Middle frontal gyrus (tissue), 1 donor: ENCODE measurements at regions not wholly inside any gene's neighbourhood (a gene's known extent, or its start where the extent isn't known, plus 50 kb on each side); places are given as distances from the start of the nearest gene placed in this dataset.

Experiments used
- DNase-seq: peaks from one replicate; pipeline ENCODE4 v3.0.0-alpha.2; 2015; ENCODE audit warnings: low spot score; ENCODE audit errors: extremely low spot score

DNA sequence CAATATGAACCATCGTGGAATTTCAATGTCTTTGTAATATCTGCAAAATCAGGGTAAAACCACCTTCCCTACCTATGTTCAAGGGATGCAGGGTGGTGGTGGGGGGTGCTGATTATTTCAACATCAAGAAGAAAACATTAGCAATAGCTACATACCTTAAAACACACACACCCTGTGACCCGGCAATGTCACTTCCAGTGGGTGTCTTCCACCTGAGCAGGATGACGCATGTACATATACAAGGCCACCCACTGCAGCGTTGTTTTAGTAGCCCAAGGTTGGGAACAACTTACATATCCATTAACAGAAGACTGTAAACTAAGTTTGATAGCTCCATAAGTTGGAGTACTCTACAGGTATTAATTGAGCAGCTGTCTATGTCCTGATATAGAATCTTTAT is 62.6 kb upstream of the SIRPG start:
- DNase-seq = no peak

DNA sequence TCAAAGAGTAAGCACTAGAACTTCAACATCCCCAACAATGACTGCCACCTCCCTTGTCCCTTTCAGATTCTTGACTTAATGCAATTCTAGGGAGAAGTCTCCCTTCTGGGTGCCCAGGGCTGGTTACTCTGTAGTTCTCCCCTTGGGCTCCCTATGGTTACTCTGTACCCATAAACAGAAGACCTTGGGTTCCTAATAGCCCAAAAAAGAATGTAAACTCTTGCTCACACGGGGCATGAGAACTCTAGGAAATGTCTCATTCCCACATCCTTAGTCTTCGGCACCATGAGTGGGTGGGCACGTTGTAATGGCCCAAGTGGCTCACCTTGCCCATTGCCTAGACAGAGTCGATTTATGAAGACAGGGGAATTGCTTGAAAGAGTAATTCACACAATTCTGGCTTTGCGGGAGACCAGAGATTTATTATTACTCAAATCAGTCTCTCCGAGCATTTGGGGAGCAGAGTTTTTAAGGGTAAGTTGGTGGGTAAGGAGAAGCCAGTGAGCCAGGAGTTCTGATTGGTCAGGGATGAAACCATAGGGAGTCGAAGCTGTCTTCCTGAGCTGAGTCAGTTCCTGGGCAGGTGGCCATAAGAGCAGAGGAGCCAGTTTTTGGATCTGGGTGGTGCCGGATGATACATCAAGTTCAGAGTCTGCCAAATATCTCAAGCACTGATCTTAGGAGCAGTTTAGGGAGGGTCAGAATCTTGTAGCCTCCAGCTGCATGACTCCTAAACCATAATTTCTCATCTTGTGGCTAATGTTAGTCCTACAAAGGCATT is 61.2 kb upstream of the SIRPG start:
- DNase-seq = no peak

DNA sequence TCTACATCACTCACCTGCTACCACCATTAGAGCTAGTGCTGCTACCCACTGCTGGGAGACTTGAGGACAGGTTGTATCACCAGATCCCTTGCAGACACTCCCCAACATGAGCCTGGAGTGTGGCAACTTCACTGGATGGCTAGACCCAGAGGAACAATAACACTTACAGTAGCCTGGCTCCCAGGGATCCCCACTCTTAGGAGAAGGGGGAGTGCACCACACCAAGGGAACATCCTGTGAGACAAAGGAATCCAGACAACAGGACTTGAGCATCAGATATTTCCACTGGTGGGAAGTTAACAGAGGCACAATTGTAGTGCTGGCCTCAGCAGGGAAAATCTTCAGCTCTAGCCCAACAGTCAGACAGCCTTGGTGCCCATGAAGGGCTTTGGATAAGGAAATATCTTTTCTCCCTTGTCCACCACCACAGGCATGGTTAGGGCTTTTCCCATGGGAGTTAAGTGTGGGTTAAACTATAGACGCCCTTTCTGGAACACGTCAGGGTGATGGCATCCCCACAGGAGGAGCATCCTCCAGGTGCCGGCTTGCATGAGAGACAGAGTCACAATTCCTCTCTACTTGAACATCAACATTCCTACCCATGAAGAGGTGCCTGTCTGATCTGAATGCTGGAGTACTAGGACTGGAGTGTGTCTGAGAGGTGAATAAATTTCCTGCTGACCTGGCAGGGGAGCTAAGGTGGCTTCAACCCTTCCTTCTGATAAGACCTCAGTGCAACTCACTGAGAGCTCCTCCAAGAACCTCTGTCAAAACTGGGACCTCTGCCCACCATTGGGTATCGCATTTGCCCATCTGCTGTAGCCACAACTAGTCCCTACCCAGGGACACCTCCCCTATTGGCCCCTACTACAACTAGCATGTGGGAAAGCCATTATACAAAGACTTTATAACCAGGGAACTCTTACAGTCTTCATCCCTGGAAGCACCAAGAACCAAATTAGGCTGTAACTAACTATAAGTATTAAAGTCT is 55.4 kb upstream of the SIRPG start:
- no peak for DNase-seq

DNA sequence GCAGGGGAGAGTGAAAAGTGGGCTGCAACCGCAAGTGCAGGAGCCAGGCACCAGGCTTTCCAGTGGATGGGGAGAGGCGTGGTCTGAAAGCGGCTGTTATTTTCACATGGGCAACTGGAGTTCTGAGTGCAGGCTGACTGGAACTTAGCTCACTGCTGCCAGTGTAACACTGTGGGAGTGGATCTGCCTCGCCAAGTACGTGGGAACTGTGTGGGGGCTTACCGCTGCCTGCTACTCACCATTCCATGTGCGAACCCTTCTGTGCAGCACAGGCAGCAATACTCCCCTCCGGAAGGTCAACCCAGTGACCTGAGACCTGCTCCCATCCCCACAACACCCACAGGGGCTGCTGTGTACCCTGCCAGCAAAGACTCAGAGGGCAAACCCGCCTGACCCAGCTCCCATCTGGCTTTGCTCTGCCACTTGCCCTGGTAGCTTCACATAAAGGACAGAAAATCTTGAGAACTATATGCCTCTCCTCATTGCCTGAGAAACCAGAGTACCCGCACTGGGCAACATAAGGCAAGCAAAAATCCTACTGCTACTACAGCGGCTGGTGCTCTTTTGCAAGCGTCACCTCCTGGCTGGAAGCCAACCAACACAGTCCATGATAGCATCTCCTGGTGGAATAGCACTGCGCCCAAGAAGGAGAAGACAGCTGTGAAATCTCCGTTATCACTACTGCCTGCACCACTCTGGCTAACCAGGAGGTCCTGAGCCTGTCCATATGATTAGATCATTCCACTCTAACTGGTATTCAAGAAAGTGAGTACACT is 54.4 kb upstream of the SIRPG start:
- no peak for DNase-seq

DNA sequence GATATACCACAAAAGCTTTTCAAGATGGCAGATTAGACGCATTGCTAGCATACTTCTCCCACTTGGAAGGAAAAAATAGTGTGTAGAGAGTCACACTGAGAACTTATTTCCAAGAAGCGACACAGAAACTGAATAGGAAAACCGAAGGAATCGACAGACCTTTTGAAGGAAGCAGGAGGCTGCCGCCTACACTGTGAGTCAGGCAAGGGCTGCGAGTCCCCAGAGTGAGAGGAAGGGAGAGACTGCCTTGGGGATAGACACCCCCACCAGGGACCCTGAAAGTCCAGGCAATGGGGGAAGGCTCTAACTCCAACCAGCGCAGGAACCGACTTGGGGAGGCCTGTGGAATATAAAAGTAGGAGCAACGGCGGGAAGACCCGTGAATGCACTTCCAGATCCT is 53.7 kb upstream of the SIRPG start:
- no peak for DNase-seq

DNA sequence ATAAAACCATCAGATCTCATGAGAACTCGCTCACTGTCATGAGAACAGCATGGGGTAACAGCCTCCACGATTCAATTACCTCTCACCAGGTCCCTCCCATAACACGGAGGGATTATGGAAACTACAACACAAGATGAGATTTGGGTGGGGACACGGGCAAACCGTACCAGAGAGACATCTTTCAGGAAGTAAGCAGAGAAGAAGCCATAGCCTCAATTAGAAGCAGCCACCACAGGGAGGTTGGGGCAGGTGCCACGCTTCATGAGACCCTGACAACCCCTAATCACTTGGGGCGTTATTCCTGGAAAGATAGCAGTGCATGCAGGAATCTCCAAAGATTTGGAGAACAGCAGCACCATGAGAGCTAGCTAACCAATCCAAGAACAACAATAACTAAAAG is 52.9 kb upstream of the SIRPG start:
- DNase-seq = no peak

DNA sequence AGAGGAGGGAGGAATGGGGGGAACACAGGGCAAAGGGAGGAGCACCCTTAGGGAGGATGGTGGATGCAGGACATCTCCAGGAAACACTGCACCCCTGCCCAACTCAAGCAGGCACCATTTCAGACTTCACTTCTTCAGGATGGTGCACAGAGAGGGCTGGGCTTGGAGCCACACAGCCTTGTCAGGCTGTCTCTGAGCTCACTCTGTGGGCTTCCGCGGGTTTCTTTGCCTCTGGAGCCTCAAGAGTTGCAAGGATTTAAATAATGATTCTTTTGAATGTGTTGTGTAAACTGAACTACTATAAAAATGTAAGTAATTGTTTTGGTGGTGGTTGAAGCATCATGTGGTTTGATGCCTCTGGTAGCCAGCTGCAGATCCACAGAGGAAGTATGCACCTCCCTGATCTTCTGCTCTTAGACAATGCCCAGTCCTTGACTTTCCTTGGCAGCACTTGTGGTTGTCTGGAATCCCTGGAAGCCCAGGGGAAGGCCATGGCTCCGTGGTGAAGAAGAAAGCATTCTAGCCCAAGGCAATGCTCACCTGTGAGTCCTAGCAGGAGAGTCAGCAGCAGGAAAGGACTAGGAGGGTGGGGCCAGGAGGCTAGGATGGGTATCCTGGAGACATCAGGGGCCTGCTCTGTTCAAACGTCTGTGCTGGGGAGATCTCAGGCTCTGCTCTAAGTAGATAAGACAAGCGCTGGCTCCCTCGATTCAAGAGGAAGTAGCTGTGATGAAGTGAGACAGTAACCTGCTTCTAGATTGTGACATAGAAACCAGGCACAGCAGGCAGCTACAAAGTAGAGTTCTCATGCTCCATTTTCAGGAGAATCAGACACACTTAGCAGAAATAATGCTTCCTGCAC is 50.2 kb upstream of the SIRPG start:
- no peak for DNase-seq
